ELR (cell line): ENCODE measurements at regions not wholly inside any gene's neighbourhood (a gene's known extent, or its start where the extent isn't known, plus 50 kb on each side); places are given as distances from the start of the nearest gene placed in this dataset.

Source experiments
- DNase-seq: peaks from one replicate; pipeline ENCODE4 v3.0.0-alpha.2; 2015; ENCODE audit warnings: low read depth

DNA sequence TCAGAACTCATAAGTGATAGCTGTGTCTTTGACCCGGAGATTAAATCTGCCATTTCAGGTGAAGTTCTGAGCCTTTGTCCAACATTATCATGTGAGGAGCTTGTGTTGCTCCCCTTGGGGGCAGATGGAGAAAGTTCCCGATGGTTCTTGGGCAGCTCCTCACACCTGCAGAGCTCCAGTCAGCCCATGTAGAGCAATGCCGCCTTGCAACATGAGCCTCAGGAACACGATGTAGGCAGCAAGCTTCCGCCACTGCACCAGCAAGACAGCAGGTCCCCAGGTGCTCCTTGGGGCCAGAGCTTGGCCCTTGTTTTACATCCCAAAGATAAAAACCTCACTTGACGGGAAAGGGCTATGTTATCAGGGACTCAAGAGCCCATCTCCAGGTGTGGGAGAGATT, 292.7 kb downstream of the IRX1 start:
- no peak for DNase-seq

DNA sequence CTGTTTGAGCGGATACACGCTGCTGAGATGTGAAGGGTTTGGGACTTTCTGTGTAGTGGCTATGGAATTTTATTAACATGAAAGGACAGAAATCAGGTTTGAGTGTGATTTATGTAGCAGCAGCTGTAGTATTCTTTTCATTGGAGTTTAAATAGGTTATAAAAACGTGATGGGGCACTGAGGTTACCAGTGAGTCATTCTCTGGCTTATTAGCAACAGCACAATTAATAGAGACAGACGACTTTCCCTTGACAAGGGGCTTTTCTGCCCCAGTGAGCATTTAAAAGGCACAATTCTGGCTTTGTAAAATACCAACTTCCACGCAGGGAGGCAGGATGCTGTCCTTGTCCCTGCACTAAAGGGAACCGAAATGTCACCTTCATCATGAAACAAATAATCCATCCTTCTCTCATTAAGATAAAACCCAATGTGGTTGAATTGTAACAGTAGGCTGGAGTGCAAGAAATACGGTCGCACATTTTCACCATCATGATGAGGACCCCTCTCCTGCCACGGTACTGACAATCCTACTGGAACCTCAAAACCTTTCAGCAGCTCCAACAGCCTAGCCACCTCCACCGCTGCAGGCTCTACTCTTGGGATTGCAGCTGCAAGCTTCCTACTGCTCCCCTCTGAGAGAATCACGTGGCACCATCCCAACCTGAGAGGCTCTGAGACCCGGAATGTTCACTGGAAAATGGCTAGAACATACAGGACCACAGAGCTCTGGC, 293.9 kb downstream of the IRX1 start:
- DNase-seq = no peak

DNA sequence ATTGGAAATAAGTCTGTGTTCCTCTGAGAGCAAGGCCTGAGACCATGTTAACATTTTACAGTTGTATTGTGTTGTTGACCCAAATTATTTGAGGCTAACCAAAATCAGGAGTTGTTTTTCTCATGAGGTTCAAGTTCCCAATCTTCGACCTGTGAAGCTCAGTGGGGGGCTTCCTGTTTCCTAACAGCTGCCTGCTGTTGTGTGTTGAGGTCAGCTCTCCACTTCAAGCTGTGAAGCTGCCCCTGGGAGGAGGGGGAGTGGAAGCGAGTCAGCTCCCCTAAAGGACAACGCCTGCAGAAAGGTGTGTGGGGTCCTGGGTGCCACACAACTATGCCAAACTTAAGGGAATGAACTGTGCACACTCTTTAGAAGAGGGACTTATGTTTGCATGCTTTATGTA, 295.5 kb downstream of the IRX1 start:
- no peak for DNase-seq

DNA sequence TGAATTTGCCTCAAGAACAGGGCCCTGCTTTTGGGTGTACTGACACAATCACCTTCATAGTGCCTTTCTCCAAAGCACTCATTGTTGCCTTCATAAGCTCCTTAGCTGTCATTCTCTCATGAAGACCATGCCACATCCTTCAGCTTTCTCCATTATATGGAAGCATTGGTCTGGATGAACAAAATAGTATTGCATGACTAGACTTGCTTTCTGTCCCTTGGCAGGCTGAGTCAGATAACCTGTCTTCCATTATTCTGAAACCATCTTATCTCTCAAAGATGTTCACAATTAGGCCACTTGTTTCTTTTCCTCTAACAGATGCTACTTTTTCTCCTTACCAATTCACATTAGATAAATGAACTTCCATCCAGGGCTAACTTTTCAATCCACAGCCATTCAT, 297.9 kb downstream of the IRX1 start:
- no peak for DNase-seq

DNA sequence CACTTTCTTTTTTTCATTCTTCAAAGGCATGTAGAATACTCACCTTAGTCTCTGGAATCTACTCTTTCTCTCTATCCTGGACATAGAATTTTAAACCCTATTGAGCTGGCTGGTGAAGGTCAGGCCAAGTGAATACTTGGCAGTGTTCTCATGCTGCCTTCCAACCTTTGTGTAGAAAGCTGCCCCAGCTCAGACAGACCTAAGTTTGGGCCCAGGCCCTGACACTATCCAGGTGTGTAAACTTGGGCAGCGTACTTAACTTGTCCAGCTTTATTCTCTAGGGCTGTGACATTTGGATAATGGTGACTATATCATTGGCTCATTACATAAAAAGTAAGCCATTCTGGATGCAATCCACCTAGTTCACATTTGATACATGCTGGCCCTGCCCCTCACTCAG, 298.3 kb downstream of the IRX1 start:
- DNase-seq = no peak

DNA sequence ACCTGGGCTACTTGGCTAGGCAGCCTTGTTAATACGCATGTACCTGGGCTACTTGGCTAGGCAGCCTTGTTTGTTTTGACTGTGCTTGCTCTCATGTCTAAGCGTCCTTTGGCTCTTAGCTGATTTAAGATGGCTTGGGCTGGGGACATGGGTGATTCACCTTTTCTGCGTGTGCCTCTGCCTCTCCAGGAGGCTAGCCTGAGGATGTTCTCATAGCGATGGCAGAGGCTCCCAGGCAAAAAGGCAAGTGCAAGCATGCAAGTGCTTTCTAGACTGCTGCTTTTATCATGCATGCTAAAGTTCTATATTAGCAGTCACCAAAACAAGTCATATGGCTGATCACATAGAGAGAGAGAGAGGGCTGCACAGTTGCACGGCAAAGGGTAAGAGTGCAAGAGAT, 300.5 kb downstream of the IRX1 start:
- no peak for DNase-seq

DNA sequence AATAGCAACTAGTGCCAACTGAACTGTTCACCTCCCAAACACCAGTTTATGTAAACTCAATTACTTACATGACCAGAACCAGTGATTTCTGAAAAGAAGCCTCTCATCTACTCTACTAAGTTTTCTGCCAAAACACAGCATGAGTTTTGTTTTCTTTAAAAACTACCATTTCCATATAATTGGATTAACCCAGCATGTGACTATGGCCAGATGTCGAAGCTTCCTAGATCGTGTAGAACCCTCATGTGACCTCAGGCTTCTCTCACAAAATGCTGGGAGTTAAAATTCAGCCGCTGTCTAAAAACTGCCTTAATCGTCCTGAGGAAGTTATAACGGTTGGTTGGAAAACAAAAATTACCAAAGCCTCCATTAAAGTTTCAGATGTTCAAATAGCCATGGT, 303.5 kb downstream of the IRX1 start:
- no peak for DNase-seq

DNA sequence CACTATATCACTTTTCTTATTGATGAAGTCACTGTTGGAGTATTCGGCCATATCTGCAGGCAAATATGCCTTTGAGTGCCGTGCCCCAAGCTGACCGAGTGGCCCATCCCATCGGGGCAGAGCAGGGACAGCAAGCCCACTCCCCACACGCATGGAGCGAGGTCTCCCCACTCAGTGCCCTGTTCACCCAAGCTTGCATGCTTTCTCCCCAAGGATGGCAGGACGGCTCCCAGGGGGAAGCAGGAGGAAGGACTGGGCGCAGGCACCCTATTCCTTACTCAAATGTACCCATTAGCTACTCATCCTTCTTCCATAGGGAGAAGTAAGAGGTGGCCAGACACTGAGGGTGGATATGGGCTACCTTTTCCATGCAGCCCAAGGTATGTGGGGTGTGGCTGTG, 309.0 kb downstream of the IRX1 start:
- no peak for DNase-seq

DNA sequence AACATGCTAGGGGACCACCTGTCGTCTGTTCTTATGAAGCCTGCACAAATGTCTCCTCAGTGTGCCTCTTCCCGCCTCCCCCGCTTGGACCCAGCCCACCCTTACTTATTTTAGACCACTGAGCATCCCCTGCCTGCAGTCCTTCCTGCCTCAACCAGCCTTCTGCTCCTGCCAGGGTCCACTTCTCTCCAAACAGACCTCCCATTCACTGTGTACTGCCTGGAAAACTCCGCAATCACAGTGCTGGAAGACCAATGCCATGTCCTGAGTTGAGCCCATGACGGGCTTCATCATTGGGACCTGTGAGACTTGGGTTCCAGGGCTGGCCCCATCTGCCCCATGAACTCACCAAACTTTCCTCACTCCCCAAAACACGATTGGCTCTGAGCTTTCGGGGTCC, 309.4 kb downstream of the IRX1 start:
- DNase-seq = no peak

DNA sequence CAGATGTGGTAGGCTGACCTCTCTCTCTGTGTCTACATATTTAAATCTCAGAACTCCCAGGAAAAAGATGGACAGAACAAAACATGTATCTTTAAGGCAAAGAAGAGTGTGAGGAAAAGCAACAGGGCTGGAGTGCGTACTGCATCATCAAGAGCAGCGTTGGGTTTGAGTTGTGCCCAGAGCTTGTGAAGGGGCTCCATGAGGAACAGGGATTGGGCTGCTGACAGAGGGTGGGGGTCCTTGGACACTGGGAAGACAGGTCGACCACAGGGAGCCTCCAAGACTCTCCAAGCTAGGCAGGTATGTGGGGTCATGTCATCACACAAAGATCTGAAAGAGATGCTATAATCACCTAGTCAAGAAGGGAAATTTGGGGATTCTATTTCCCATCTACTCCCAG, 309.9 kb downstream of the IRX1 start:
- DNase-seq = no peak

DNA sequence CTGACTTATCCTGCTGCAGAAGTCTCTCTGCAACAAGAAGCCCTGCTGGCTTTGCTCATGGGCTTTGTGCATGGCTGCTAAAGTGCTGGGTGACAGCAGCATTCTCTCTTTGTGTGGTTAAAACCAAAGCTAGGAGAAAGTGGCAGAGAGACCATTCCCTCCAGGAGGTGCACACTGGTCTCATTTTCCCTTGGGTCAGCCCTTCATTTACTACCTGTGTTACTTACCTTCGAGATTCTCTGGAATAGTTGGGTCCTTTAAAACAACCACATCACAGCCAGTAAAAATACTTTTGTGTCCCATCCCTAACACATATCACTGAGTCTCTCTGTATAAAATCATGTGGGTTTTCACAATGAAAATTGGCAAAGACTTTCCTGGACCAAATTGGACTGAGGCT, 315.5 kb downstream of the IRX1 start:
- DNase-seq = no peak

DNA sequence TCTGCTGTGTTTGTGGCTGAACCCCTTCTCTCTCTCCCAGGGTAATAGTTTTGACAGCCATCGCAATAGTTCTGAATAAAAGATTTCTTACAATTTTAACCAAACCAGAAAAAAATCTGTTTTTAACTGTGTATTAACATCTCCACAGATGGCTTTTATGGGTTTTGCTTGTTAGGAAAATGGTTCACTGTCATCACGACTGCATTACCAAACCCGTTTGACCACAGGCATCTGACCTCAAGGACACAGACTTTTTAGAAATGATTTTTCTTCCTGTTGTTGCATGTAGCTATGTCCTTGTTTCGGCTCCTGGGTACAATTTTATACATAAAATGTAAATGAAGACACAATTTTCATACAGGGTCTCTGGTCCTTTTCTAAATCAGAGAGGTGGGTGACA, 316.1 kb downstream of the IRX1 start:
- DNase-seq = no peak

DNA sequence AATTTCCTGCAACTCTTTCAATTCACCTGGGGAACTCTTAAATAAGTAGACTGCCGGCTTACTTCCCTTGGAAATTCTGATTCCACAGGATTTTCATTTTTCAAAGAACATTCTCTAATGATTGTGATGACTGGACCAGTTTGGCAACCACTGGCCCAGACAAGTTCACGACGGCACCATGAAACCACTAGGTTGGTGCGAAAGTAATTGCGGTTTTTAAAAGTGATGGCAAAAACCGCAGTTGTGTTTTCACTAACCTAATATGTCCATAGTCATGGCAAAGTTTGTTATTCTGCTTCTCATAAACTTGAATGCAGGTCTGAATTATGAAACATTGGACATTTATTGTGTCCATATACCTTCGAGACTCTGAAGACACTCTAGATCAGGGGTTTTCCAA, 317.2 kb downstream of the IRX1 start:
- no peak for DNase-seq

DNA sequence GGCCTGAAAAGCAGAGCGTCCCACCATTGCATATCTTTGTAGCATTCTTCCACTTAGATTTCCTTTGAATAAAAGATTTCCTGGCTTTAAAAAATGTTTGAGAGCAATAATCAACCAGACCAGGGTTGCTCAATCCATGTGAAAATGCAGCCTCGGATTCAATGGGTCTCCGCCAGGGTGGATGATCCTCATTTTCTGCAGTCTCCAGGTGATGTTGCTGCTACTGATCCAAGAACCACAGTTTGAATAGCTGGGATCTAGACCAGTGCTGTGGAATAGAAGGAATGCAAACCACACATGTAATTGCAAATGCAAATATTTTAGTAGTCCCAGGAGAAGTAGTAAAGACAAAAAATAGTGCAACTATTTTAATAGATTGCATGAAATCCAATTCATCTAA, 317.6 kb downstream of the IRX1 start:
- no peak for DNase-seq

DNA sequence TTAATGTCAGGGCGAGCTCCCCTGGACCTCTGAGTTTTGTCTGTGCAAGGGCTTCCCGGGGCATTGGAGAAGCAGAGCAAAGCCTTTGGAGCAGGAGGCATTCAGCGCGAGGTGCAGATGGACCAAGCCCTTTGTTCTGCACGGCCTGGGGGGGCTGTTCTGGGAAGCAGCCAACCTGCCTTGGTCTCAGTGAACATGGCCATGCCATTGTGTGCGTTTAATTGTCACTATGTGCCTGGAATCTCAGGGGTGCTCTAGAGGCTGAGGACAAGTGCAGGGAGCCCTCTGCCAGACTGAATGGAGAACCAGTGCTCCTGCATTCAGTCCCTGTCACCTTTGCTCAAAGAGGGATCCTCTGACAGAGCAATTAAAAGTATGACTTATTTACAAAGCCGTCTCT, 329.4 kb downstream of the IRX1 start:
- no peak for DNase-seq

DNA sequence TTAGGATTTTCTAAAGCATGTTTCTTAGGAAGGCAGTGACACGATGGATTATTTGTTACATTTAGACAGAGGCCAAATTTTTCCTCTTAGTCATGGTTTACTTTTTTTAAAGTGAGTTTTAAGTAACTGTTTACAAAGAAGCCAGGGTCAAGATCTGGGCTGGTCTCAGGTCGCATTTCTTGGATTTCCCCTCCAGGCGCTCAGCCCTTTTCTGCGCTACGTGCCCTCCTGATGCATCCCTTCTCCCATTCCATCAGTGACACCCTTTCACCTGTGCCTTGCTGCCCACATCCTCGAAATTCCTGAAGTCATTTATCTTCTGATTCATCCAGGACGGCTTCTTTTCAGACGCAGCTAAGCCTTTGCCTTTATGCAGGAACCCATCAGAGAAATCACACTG, 330.3 kb downstream of the IRX1 start:
- no peak for DNase-seq

DNA sequence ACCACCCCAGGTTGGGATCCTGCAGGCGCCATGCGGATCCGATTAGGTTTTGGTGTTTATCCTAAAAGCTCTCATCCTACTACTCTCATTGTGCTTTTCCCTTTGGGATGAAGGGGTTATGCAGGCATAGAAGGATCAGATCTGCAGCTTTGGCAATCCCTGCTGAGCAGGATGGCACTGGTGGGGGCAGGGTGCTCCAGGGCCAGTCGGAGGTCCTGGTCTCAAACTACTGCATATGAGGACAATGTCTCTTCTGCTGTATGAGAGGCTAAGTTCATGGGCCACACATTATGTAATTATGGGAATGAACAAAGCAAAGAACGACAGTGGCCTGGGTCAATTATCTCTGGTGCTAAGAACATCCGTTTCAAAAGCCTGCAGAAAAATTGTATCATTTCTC, 334.2 kb downstream of the IRX1 start:
- DNase-seq = no peak

DNA sequence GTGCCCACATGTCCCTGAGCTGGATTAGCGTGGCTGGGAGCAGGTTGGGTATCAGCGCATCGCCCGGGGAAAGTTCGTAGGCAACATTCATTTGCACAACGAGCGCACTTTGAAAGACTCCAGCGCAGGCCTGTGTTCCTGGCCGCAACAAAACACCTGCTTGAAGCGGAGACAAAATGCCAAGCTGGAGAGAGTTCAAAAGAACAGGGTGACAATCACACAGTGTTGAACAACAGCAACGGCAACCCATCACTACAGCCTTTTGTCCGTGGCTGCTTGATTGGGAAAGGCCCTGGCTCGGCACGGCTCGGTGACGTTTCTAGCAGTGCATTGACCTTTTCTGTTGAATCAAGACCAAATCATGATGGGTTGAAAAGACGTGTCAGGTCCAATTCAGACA, 336.3 kb downstream of the IRX1 start:
- no peak for DNase-seq

DNA sequence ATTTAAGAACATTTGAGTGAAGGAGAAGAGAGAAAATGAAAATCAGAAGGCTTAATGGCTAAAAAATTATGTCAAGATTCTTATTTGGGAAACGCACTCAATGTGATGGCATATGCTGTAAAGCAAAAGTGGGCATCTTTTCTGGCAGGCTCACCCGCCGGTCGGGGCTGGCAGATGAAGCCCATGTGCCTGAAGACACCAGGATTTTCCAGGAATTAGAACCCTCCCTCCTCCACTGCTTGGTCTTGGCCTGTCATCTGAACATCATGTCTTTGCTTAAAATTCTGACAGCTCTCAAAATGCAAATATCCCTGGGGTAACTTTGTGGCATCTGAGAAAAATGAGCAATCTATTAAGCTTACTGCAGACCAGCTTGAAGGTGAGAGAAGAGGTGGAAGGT, 337.9 kb downstream of the IRX1 start:
- no peak for DNase-seq

DNA sequence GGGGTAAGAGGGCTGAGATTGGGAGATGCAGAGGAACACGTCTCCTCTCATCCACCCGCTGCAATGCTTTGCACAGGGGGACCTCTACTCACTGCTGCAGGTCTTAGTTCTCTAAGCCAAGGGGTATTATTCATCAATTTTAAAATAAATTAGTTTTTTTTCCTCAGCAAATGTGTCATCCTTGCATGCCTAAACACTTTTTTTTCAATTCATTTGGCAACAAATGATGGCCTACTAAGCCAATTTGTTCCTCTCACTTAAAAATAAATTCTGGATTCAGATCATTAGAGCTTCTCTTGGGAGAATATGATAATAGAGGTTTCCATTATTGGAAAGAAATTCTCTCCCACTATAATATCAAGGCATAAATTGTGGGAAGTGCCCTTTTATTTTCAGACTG, 338.3 kb downstream of the IRX1 start:
- DNase-seq = no peak

DNA sequence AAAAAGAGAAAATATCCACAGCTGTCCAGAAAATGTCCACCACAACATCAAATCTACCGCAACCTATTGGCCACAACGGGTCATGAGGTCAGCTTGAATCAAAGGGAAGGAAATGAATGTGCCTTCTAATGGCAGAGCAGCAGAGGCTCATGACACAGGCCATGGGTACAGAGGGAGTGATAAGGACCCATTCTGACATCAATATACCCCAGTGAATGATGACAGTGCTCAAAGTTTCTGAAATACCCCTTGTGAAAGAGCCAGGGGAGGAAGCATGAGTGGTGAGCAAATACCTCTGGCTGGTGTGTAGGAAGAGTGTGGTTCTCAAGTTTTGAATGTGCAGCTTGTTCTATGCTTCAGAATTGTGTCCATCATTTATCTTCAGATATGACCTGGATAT, 348.2 kb downstream of the IRX1 start:
- DNase-seq = no peak

DNA sequence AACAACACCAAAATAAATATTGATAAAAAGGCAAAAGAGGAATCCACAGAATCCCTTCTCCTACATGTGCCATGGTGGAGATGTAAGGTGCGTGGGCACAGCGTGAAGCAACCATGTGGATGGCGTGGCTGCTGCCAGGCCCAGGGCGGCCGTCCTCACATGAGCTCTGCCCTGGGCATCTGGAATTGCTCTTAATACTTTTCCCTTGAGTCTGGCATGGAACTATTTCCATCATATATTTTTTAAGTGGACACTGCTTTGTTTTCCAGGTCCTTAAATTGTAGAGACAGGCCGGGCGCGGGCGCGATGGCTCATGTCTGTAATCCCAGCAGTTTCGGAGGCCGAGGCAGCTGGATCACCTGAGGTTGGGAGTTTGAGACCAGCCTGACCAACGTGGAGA, 349.3 kb downstream of the IRX1 start:
- DNase-seq = no peak

DNA sequence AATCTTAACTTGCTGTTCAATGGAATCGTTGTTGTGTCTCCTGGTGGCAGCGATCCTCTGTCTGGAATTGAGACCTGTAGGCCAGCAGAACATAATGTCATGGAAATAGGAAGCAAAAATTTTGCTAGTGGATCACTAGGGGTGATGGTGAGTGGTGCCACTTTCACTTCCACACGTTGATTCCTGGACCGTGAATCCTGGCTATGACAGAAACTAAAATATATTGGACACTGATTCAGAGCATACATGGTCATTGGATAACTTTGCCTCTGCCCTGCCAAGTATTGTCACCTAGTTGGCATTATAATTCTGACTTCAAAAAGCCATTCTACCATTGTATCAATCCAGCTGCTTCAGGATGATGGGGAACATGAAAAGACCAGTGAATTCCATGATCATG, 353.2 kb downstream of the IRX1 start:
- no peak for DNase-seq

DNA sequence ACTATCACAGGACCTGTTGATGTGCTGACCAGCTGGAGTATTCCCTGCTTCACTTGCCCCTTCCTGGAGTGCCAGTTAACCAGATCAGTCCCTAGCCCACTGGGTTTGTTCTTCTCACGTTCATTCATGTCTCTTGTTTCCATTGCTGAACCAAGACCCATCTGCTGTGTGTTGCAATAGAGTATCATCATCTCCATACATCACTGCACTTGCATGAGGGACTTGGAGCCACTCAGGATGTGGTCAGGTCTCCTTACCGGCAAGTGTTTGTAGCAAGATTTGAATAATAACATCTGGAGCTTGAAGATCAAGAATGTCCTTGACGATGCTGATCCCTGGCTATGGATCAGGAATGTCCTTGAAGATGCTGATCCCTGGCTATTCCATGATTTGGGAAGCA, 358.6 kb downstream of the IRX1 start:
- DNase-seq = no peak

DNA sequence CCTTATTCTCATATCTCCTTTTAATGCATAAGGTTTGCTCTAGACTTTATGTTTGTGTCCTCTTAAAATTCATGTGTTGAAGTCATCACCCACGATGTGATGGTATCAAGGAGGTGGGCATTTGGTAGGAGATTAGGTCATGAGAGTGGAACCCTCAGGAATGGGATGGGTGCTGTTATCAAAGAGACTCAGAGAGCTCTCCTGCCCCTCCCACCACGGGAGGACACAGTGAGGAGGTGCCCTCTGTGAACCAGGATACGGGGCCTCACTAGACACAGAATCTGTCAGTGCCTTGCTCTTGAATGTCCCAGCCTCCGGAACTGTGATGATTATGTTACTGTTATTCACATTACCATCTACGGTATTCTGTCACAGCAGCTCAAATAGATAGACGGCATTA, 359.0 kb downstream of the IRX1 start:
- DNase-seq = no peak
